ENCODE measurements at regions not wholly inside any gene's neighbourhood (a gene's known extent, or its start where the extent isn't known, plus 50 kb on each side); places are given as distances from the start of the nearest gene placed in this dataset.

DNA sequence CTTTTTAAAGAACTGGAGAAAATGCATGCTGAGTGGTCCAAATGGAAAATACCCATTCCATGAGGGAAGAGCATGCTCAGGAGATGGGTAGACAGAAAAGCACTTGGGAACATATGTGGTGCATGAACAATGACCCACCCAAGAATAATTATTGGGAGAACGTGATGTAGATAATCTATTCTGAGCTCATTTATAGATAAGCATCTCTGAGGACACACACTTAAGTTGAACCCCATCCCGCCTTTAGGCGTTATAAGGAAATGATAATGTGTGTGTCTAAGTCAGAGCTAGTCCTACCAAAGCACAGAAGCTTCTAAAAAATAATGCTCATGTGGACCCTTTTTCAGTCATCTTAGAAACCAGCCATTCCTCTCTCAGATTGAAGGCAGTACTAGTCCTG, 189.9 kb downstream of the KTN1 start:
- DNase-seq = no peak

DNA sequence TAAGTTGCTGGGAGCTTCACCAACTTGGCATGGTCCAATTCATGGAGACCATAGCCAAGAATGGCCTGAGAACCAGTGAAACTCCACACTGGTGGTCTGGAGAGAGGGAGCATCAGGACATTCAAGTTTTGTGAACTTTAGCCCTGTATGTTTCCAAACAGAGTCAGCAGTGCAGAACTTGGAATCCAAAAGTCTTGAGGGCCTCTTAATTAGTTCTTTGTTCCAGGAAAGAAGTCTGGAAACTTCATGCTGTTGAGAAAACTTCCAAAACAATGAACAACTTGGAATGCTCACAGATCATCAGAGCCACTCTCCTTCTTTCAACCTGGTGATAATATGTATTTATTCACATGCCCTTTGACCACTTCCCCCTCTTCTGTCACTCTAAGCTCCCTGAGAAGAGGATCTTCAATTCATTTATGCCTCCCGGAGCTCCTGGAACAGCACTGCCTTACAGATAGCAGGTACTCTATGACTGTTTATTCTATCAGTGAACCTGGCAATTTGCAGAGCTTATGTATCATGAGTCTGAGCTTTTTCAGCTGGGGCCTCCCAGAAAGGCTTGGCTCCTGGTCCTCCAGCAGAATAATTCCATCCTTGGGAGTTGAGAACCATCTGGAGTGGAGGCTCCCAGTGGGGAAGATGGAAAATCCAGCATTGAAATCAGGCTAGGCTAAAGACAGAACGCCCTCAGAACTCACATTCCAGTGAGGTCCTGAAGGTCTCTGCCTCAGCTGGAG, 191.4 kb downstream of the KTN1 start:
- DNase-seq = no peak

DNA sequence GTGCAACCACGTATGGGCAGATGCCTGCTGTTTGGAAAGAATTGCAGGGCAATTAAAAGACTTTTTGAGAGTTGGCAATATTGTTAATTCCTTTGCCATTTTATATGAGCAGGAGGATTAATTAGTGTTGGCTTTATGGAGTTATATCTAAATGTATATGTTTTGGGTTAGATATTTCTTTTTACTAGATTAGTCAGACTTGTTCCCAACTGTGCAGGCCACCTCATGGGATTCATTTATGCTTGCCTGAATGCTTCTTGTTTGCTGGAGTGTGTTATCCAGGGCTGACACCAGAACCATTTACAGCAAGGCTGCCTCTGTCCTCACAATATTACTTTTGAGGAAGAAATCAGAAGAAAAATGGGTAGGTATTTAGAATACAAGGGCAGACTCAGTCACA, 192.5 kb downstream of the KTN1 start:
- no peak for DNase-seq

DNA sequence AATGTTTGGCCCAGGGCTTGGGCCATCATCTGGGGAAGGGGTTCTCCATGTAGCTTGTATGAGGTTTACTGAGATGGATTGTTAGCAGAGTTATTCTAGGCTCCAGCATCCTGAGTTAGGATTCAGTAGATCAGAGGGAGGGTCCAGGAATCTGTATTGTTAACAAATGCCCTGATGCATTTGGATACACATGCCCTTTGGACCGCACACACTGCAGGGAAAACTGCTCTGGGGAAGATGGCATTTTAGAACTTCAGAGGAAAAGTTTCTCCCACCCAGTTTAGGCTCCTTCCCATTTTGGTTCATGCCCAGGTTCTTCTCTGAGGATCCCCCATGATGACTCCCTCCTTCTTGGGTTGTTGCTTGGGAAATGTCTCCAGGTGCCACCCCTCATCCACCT, 193.3 kb downstream of the KTN1 start:
- DNase-seq = no peak

DNA sequence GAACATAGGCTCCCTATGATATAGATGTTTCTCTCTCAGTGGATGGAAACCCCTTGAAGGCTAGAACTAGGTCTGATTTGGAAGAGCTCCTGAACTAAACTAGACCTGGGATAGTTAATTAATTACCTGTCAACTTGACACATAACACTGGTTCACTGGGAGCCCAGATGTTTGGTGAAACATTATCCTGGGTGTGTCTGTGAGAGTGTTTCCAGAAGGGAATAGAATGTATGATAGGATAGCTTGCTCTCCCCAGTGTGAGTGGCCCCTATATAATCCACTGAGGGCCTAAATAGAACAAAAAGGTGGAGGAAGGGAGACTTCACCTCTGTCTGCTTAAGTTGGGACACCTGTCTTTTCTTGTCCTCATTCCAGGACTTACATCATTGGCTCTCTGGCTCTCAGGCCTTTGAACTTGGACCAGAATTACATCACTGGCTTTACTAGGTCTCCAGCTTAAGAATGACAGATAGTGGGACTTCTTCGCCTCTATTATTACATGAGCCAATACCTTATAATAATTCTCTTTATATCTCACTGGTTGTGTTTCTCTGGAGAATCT, 194.1 kb downstream of the KTN1 start:
- DNase-seq = no peak

DNA sequence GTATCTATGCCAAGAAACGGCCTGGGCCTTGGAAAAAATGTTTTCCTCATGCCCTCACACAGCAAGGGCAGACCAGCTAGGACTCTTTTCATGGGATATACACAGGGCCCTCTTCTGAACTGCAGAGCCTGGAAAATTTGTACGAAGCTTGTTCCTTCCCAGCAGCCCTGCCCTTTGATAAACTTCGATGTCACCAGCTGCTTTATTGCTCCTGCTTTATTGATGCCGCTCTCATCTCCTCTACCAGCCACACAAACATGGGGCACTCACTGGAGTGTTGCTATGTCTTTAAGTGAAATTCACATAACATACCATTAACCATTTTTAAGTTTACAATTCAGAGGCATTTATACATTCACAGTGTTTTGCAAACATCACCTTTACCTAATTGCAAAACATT, 197.9 kb downstream of the KTN1 start:
- no peak for DNase-seq

DNA sequence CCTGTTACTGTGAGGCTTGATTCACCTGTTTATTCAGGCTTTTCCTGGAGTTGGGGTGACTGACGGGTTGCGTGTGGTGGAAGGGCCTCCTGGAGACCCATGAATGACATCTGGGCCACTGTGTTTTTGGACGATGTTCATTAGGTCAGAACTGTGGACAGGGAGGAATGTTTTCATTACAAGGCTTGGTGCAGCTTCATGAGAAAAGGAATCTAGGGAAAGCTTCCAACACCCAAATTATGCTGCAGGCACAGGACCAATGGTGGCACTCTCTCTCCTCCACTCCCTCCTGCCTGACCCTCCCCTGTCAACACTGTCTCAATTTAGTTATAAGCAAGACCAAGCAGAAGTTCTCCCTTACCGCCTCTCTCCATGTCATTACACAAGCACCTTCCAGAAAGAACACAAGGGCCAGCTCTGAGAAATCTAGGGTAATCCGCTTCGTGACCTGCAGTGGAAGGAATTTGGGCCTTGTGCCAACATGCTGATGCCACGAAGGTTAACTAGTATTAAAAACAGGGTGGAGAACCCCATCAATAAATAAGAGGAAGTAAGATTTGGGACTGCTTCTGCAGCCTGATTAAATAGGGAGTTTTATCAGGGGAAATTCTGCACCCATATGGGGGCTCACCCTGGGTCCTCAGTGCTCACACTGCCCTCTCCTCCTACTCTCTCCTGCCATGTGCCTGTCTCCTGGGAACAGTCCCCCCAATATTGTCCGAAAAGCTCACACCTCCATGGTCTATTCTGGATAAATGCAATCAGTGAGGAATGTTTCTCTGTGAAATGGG, 200.3 kb downstream of the KTN1 start:
- no peak for DNase-seq

DNA sequence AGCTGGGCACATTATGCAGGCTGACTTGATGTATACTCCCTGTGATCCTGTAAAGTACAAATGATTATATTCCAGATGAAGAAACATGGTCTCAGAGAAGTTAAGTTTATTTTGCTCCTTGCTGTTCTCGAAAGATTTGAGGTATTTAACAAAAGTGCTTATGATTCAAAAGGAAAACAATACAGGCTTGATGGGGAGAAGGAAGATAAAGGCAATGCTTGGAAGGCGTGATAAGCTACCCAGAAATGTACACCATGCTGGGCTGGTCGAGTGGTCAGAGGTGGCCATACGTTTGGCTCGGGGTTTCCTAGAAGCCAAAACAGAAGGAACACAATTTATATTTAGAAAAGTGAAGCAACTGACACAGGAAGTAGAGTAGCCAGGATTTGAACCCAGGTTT, 201.0 kb downstream of the KTN1 start:
- DNase-seq = no peak

DNA sequence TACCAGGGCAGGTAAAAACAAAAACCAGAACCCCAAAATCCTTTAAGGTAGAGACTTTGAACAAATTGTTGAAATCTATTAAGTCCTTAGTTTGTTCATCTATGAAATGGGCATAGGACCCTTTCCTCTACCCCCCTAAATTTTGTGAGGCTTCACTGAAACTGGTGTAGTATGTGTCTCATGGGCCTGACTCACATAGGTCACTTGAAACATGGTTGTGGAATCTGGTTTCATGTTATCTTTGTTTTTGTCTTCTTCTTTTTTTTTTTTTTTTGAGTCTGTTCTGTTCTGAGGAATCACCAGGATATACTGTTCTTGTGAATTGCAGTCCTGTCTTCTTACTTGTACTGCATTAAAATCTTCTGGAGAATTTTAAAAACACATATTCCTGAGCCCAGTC, 202.2 kb downstream of the KTN1 start:
- DNase-seq = no peak

DNA sequence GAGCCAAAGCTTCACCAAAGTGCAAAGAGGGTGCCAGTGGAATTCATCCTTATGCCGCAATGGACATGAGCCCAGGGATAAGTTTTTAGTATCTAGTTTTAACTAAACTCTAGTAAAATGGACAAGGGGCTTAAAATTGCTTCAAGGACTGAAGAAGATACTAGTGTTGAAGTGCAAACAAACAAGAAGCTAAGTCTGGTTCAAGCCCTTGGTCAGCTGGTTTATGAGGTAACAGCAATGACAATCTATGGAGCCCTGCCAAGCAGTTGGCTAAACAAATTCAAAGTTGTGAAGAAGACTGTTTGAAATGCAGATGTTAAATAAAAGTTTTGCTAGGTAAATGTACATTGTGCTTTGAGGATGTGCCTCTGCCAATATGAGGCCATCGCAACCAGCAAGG, 209.4 kb downstream of the KTN1 start:
- no peak for DNase-seq

DNA sequence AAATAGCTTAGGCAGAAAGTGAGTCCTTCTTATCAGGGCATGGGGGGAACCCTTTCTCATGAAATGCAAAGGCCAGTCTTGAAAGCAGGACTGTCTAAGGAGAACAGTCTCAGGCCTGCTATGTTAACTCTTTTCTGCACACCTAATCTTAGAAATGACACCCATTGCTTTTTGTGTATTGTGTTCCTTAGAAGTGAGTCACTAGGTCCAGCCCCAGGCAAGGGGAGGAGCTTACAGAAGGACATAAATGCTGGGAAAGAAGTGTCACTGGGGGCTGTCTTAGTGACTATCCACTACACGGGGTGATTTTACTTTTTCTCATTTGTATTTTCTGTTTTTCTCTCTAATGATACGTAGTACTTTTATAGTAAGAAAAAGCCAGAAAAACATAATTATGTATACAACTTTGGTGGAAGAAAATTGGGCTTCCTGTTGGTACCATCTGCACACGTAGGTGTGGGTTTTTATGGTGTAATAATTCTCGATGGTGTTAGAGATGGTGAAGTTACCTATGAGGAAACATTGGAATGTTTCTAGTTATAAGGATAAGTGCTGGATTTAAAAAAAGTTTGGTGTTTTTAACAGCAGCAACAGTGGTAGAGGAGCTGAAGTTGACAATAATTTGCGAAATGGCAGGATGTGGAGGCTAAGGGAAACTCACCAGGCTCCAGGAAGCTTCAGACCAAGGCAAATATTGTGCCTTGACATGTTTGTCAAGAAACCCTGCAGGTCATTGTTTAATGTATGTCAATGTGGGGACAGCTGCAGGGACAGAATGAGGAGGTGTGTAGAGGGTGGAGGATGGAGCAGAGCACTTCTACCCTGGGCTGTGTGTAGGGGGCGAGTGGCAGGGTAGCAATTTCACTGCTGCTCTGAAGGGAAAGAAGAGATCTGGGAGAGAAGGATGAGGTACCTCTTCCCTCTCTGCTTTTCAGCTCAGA, 214.9 kb downstream of the KTN1 start:
- DNase-seq = no peak

DNA sequence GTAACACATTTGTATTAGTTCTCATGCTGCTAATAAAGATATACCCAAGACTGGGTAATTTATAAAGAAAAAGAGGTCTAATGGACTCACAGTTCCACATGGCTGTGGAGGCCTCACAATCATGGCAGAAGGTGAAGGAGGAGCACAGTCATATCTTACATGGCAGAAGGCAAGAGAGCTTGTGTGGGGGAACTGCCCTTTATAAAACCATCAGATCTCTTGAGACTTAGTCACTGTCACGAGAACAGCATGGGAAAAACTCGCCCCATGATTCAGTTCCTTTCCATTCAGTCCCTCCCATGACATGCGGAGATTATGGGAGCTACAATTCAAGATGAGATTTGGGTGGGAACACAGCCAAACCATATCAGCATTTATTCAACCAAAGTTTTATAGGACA, 216.5 kb downstream of the KTN1 start:
- peak; percentile 61 for DNase-seq

DNA sequence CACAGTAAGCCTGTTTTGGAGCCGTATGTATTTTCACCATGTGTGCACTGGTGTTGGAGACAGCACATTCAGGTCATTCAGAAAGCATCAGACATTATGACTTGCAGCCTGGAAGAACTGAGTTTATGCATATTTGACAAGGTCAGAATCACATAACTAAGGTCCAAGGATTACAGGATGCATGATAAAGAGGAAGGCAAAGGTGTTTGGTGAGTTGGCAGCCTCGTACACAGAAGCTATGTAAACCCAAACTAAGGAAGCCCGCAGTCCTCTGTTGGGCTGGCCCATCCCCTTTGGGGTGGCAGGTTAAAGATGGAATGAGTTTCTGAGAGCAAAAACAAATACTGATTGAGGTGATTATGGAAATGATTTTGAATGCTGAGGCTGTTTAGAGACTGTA, 218.4 kb downstream of the KTN1 start:
- no peak for DNase-seq

DNA sequence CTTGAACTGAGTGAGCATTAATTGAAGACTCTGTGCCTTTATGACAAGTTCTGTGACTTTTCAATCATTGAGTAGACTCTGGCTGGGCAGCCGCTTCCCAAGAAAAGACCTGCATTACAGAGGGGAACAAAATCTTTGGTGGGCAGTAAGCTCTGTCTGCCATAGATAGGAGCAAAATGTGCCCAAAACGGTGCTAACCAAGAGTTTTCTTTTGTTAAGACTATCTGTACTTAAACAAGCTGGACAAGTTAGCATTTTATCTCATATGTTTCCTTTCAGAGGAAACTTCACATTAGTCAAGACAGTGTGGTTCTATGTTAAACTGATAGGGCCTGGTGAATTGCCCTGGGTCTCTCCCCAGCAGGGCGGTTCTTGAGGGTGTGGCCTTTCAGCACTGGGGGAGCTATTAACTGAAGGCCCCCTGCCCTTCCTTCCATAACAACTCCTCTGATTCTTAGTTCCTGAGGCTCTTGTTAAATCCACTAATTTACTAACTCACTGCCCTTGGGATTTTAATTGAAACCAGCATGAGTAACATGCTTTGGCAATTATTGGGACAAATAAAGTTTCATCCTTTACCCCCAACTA, 219.6 kb downstream of the KTN1 start:
- DNase-seq = no peak

DNA sequence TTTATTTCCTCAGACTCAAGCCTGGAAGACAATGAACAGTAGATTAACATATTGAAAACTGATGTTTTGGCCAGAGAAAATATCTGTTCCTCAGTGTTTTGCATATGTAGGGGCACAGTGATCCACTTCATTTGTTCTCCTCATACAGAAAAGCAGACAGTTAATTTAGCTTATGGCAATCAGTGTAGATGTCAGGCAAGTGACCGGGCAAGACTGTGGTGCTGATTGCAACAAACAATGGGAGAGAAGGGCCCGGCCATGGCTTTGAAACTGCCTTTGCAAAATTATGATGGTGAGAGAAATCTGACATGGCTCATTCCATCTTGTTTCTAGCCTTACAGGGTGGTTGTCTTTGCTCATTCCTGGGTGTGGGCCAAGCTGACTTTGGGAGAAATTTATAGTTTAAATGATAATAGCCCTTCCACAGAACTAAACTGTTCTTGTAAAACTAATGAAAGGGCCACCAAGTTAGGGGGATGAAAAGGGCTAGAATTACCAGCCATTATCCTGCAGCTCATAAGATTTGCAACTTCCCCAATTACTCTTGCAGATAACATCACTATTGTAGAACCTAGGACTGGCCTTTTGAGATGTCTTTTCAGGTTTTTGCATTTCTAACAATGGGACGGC, 220.3 kb downstream of the KTN1 start:
- DNase-seq = no peak

DNA sequence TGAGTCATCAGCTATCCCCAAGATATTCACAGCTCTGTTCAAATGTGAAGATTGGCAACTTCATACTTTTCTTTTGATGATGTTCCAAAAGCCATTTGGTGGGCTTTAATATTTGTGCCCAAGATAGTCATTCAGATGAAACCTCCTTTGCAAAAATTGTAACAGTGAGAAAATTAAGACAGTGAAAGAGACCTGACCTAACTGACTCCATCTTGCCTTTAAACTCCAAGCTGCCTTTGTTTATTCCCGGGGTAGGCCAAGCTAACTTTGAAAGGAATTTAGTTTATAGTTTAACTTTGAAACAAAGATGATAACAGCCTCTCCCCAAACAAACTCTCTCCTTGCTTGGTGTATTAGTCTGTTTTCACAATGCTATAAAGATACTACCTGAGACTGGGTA, 221.1 kb downstream of the KTN1 start:
- DNase-seq = no peak

DNA sequence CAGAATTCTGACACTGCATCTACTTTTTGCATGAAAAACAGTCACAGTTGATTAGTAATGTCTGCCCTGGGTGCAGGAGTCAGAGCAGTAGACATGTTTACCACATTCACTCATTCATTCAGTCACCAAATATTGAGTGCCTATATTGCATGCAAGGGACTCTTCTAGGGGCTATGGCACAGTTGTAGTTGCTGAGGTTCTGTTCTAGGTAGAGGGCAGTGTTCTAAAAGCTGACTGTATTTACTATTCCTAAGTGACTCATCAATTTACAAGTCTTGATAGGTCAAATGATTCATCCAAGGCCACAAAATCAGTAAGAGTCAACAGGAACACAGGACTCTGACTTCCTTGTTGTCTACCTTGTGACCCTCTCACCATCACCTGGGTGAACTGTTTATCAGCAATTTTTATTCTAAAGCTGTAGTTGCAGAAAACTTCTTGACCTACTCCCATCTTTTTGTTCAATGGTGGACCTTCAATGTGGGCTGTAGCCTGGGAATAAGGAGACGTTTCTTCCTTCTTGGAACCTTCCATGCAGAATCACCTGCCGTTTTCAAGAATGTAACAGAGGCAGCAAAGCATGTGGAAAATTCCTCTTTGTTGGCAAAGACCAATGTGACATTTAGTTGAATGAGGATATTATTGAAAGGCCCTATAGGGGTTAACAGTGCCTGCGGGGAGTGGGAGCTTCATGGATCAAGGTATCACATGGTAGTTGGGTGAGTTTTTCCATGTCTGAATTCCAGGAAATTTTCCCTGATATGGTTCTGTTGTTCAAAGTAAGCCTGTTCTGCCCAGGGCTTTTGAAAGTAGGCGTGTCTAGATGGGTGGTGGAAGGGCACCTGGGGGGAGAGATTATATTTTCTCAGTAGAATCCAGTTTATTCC, 223.2 kb downstream of the KTN1 start:
- no peak for DNase-seq

DNA sequence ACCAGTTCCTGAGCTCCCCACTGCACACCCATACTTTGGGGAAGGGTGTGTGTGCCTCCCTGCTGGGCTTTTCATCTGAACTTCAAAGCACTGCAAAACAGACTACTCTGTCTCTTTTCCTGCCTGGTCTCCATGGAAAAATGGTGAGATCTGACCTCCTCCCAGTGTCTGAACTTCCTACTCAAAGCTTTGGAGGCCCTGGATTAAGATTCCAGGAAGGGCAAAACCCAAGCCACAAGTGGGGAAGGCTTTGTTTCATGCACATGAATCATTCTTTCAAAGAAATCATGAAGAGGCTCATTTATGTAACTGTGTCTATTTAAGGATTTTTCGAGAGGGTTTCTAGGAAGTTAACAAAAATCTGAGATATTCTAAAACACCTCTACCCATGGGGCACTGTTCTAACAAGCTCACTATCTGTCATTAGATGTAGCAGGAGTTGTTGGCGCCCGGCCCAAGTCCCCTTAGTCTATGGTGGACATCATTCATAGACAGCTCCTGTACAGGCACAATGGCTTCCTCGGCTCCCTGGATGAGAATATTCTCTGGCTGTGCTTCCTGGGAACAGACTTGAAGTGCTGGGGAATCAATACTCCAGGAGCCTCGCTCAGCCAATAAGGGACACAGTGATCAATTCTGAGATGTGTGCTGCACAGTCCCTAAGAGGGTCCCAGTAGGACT, 224.0 kb downstream of the KTN1 start:
- DNase-seq = no peak

DNA sequence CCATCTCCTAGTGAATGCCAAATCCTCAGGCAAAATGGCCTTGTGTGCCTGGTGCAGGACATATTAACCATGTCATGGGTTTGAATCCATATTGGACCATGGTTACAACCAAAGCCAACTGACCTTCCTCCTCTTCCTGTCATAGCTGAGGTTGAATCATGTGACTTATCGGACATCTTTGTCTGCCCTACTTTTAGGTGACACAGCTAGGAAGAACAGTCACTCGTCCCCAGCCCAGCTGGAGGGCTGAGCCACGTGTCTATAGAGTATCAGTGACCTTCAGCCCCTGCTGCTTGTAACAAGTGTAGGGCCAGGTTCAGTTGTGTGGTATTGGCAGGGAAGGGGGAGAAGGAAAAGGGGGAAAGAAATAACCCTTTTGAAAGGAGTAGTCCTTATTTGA, 225.2 kb downstream of the KTN1 start:
- DNase-seq = no peak

DNA sequence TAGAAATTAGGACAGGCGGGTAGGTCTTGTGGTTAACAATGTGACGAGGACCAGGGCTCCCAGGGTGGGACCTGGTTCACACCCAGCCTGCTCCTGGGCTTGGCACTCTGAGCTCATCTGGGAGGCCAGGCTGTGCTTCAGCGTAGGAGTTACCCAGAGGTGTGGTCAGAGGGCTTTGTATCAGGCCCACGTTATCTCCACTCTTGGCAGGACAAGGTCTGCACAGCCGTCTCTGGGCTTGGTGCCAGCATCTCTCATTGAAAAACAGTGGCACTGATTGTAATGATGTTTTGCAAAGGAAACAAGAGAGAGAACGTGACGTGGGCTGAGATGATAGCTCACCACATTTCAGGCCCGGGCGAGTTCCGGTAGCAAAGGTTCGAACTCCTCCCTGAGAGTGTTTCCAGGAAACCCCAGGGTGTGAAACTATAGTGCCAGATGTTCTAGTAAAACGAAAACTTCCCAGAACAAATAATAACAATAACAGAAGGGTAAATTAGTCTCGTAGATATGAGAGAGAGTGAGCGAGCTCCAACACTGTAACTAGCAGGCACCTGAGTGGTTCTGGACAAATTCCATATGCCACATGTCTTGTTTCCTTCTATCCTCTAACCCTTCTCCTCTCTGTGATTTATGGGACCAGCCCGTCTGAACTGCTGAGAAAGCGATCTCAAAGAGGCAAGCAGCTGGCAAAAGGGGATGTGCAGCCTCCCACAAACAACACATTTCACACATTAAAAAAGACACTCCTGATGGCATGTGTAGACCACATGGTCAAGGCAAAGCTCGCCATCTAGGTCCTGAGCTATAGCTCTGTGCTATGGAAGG, 227.3 kb downstream of the KTN1 start:
- DNase-seq = no peak
